Aorta (tissue), 5 donors: ENCODE measurements at regions not wholly inside any gene's neighbourhood (a gene's known extent, or its start where the extent isn't known, plus 50 kb on each side); places are given as distances from the start of the nearest gene placed in this dataset.

Experiments
- ATAC-seq: fragments of 200-7000 bp; cut with Tn5 transposase; one replicate; pipeline ENCODE4 v1.9.1; 2022; ENCODE audit warnings: moderate library complexity; ENCODE audit not compliant: low FRiP score
- DNase-seq, 2 donors: peaks; one replicate each; pipeline ENCODE4 v3.0.0-alpha.2; 2020
- H3K27ac ChIP-seq, 2 donors: one replicate each; pipeline ENCODE4 v1.5.1; 2013; ENCODE audit warnings: low read length in 2 of 2, mild to moderate bottlenecking in 2 of 2, moderate library complexity in 2 of 2, control low read depth in 1 of 2, inconsistent platforms in 1 of 2, low read depth in 1 of 2
- H3K27me3 ChIP-seq, 2 donors: one replicate each; pipeline ENCODE4 v1.6.1; 2013; ENCODE audit warnings: control low read depth in 1 of 2, low read length in 1 of 2, mild to moderate bottlenecking in 1 of 2, moderate library complexity in 1 of 2; ENCODE audit not compliant: insufficient read depth in 2 of 2, control insufficient read depth in 1 of 2
- H3K36me3 ChIP-seq, 2 donors: one replicate each; pipeline ENCODE4 v1.6.1; 2013; ENCODE audit warnings: control low read depth in 1 of 2, low read length in 1 of 2, mild to moderate bottlenecking in 1 of 2; ENCODE audit not compliant: insufficient read depth in 2 of 2, control insufficient read depth in 1 of 2
- H3K4me1 ChIP-seq, 2 donors: one replicate each; pipeline ENCODE4 v1.6.1; 2013; ENCODE audit warnings: low read length in 2 of 2, control low read depth in 1 of 2, mild to moderate bottlenecking in 1 of 2, moderate library complexity in 1 of 2; ENCODE audit not compliant: insufficient read depth in 2 of 2, control insufficient read depth in 1 of 2
- H3K4me3 ChIP-seq, 2 donors: one replicate each; pipeline ENCODE4 v1.5.1; 2013; ENCODE audit warnings: low read length in 2 of 2, control low read depth in 1 of 2, mild to moderate bottlenecking in 1 of 2
- H3K9me3 ChIP-seq: one replicate; pipeline ENCODE4 v1.6.1; 2013; ENCODE audit warnings: mild to moderate bottlenecking, low read length; ENCODE audit not compliant: control insufficient read depth
- WGBS, 2 donors: extraction: QIAGEN DNeasy Blood & Tissue Kit; methylation state at CpG; one replicate each; pipeline ENCODE4 v1.1.7; 2013; 5-methylcytosine and 5-hydroxymethylcytosine counted together
- intact Hi-C, 2 donors: fragments of 100-400 bp; cut with DNase I; formaldehyde crosslinking; loops; one replicate each; pipeline versions ENCODE4 v1.14.2 to v1.15.0; 2022
- donor health status: healthy with polysubstance abuse.
- donor health status: Bipolar disorder and iron deficiency.
- donor health status: DM: no; HTN: no; CAD: no.
- donor health status: DM: no; HTN: no; CAD: no.
- donor health status: DM: yes; HTN: yes; CAD: no.

GRCh38 chr15:94036156-94036555 lies 195.2 kb upstream of the MCTP2 start:
- DNase-seq, result no peak
- intact Hi-C loops, result no loop called here
- H3K36me3 ChIP-seq, result no peaks in the 10 kb centered on the region
- no peaks in the 10 kb centered on the region for H3K27me3 ChIP-seq
- no peaks in the 10 kb centered on the region for H3K4me1 ChIP-seq
- H3K9me3 ChIP-seq, result peaks cover 1% of the 10 kb centered on the region
- 91% methylated on average over 2 of the region's 2 CpGs for WGBS, 2 donors
- no peak overlapping the region for H3K27ac ChIP-seq
- no peak overlapping the region for H3K4me3 ChIP-seq
- no peak for ATAC-seq

- H3K27ac ChIP-seq, result no peak overlapping the region
- peaks cover 1% of the 10 kb centered on the region for H3K9me3 ChIP-seq
- no peaks in the 10 kb centered on the region for H3K4me1 ChIP-seq
- intact Hi-C loops, result no loop called here
- no peaks in the 10 kb centered on the region for H3K27me3 ChIP-seq
- no peaks in the 10 kb centered on the region for H3K36me3 ChIP-seq
- no peak for DNase-seq
- H3K4me3 ChIP-seq, result no peak overlapping the region
- ATAC-seq, result no peak
- WGBS, 2 donors, result 95 to 97% methylated on average over 17 of the region's 17 CpGs
Measured at GRCh38 chr15:94033683-94034020, 197.7 kb upstream of the MCTP2 start.

- H3K4me1 ChIP-seq, result no peaks in the 10 kb centered on the region
Measured at GRCh38 chr15:94033014-94033682, 198.2 kb upstream of the MCTP2 start.

GRCh38 chr15:94032571-94032970 lies 198.8 kb upstream of the MCTP2 start:
- H3K27me3 ChIP-seq, result no peaks in the 10 kb centered on the region
- no peaks in the 10 kb centered on the region for H3K4me1 ChIP-seq
- WGBS, 2 donors, result 93% methylated on average over 7 of the region's 7 CpGs
- H3K36me3 ChIP-seq, result no peaks in the 10 kb centered on the region
- peaks cover 1% of the 10 kb centered on the region for H3K9me3 ChIP-seq
- DNase-seq, result no peak
- ATAC-seq, result no peak
- intact Hi-C loops, result no loop called here
- H3K27ac ChIP-seq, result no peak overlapping the region
- no peak overlapping the region for H3K4me3 ChIP-seq

More at GRCh38 chr15:94033014-94033682, 198.2 kb upstream of the MCTP2 start:
- intact Hi-C loops, result no loop called here
- Histone ChIP-seq H3K36me3 (no peaks in the 10 kb centered on the region), H3K9me3 (peaks cover 1% of the 10 kb centered on the region), H3K27me3 (no peaks in the 10 kb centered on the region), H3K4me3 (no peak overlapping the region), H3K27ac (no peak overlapping the region)
- DNase-seq (no peak), ATAC-seq (no peak)
- WGBS, 2 donors, result 68 to 72% methylated on average over 8 of the region's 8 CpGs

GRCh38 chr15:94031072-94031471 lies 200.3 kb upstream of the MCTP2 start:
- peaks cover 1% of the 10 kb centered on the region for H3K9me3 ChIP-seq
- intact Hi-C loops, result no loop called here
- no peak overlapping the region for H3K27ac ChIP-seq
- no peak overlapping the region for H3K4me3 ChIP-seq
- no peaks in the 10 kb centered on the region for H3K27me3 ChIP-seq
- no peak for DNase-seq
- H3K36me3 ChIP-seq, result no peaks in the 10 kb centered on the region
- WGBS, 2 donors, result 80 to 82% methylated on average over 1 of the region's 1 CpG
- no peak for ATAC-seq
- no peaks in the 10 kb centered on the region for H3K4me1 ChIP-seq

- ATAC-seq (no peak), DNase-seq (no peak)
- Histone ChIP-seq H3K4me3 (no peak overlapping the region), H3K36me3 (no peaks in the 10 kb centered on the region), H3K27me3 (no peaks in the 10 kb centered on the region), H3K4me1 (no peaks in the 10 kb centered on the region), H3K27ac (no peak overlapping the region), H3K9me3 (peaks cover 1% of the 10 kb centered on the region)
- 41 to 43% methylated on average over 1 of the region's 1 CpG for WGBS, 2 donors
- intact Hi-C loops, result no loop called here
Measured at GRCh38 chr15:94029495-94029894, 201.9 kb upstream of the MCTP2 start.

- WGBS, 2 donors, result 97 to 100% methylated on average over 6 of the region's 6 CpGs
- no peak overlapping the region for H3K27ac ChIP-seq
- intact Hi-C loops, result no loop called here
- peaks cover 1% of the 10 kb centered on the region for H3K9me3 ChIP-seq
- no peak for ATAC-seq
- no peaks in the 10 kb centered on the region for H3K27me3 ChIP-seq
- H3K4me1 ChIP-seq, result no peaks in the 10 kb centered on the region
- H3K4me3 ChIP-seq, result no peak overlapping the region
- no peaks in the 10 kb centered on the region for H3K36me3 ChIP-seq
- DNase-seq, result no peak
Measured at GRCh38 chr15:94028809-94029208, 202.6 kb upstream of the MCTP2 start.

GRCh38 chr15:94028121-94028520 lies 203.2 kb upstream of the MCTP2 start:
- Histone ChIP-seq H3K36me3 (no peaks in the 10 kb centered on the region), H3K4me3 (no peak overlapping the region), H3K27me3 (no peaks in the 10 kb centered on the region), H3K9me3 (peaks cover 1% of the 10 kb centered on the region), H3K4me1 (no peaks in the 10 kb centered on the region), H3K27ac (no peak overlapping the region)
- intact Hi-C loops, result no loop called here
- 78% methylated on average over 3 of the region's 3 CpGs for WGBS, 2 donors
- ATAC-seq (no peak), DNase-seq (no peak)

- Histone ChIP-seq H3K9me3 (peaks cover 1% of the 10 kb centered on the region), H3K36me3 (no peaks in the 10 kb centered on the region), H3K4me1 (no peaks in the 10 kb centered on the region), H3K4me3 (no peak overlapping the region), H3K27me3 (no peaks in the 10 kb centered on the region), H3K27ac (no peak overlapping the region)
- ATAC-seq (no peak), DNase-seq (no peak)
- intact Hi-C loops, result no loop called here
- 85 to 90% methylated on average over 1 of the region's 1 CpG for WGBS, 2 donors
Measured at GRCh38 chr15:94027581-94027980, 203.8 kb upstream of the MCTP2 start.
